ENCODE measurements at regions not wholly inside any gene's neighbourhood (a gene's known extent, or its start where the extent isn't known, plus 50 kb on each side); places are given as distances from the start of the nearest gene placed in this dataset.

DNA sequence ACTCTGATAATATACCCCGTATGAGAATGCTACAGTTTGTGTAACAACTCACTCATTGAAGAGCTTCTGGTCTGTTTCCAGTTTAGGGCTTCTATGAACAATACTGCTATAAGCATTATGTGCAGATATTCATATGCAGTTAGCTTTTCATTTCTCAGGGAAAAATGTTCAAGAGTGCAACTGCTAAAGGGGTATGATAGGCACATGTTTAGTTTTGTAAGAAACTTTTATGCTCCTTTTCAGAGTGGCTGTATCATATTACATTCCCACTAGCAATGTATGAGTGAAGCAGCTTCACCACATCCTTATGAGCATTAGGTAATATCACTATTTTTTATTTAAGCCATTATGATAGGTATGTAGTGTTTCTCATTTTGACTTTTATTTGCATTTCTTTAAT is 182.6 kb upstream of the CXCL12 start:
- TF ChIP-seq, protein P1, sequence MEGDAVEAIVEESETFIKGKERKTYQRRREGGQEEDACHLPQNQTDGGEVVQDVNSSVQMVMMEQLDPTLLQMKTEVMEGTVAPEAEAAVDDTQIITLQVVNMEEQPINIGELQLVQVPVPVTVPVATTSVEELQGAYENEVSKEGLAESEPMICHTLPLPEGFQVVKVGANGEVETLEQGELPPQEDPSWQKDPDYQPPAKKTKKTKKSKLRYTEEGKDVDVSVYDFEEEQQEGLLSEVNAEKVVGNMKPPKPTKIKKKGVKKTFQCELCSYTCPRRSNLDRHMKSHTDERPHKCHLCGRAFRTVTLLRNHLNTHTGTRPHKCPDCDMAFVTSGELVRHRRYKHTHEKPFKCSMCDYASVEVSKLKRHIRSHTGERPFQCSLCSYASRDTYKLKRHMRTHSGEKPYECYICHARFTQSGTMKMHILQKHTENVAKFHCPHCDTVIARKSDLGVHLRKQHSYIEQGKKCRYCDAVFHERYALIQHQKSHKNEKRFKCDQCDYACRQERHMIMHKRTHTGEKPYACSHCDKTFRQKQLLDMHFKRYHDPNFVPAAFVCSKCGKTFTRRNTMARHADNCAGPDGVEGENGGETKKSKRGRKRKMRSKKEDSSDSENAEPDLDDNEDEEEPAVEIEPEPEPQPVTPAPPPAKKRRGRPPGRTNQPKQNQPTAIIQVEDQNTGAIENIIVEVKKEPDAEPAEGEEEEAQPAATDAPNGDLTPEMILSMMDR (conservative IDR thresholded peaks at IDR 0.05 in 1 of 2, IDR thresholded peaks at IDR 0.05 in 1 of 2; ENCODE audit: low read depth in 1 of 2, low read length in 2 of 2) = no peak
- no peak for TF ChIP-seq EZH2 (IDR thresholded peaks at IDR 0.05; ENCODE audit: low read length, missing control alignments)
